ENCODE measurements at regions not wholly inside any gene's neighbourhood (a gene's known extent, or its start where the extent isn't known, plus 50 kb on each side); places are given as distances from the start of the nearest gene placed in this dataset.

- TF ChIP-seq ZFP3 (CRISPR knock-in tag; IDR thresholded peaks at IDR 0.05): no peak
- TF ChIP-seq TCF4 (CRISPR knock-in tag; IDR thresholded peaks at IDR 0.05; ENCODE audit: borderline replicate concordance): no peak
- TF ChIP-seq RARB (CRISPR knock-in tag; IDR thresholded peaks at IDR 0.05): no peak
- no peak for TF ChIP-seq POU6F1 (CRISPR knock-in tag; IDR thresholded peaks at IDR 0.05; ENCODE audit: borderline replicate concordance, low read depth)
Observed at GRCh38 chr6:98686008-98686601, 148.3 kb upstream of the POU3F2 start.

Measured in SK-N-SH treated with all-trans-retinoic acid at 6 μM for 48 hours (cell line).